Common myeloid progenitor, CD34-positive (primary cell): ENCODE measurements at regions not wholly inside any gene's neighbourhood (a gene's known extent, or its start where the extent isn't known, plus 50 kb on each side); places are given as distances from the start of the nearest gene placed in this dataset.

Experiments used
- CTCF ChIA-PET: fragments of 350-600 bp; sonication (Branson Sonifier 250); formaldehyde crosslinking; loops from one replicate; lab custom pipeline; 2021; ENCODE audit warnings: antibody characterized with exemption; lab: Charles Lee
- POLR2A ChIA-PET: fragments of 350-600 bp; sonication (Branson Sonifier 250); formaldehyde crosslinking; loops from one replicate; lab custom pipeline; 2021; ENCODE audit warnings: antibody characterized with exemption; lab: Charles Lee
- DNase-seq, 3 donors: peaks; one replicate each; pipeline versions ENCODE4 v3.0.0 to v3.0.0-alpha.2; 2013
- H3K27ac ChIP-seq, 2 experiments: 1 replicate in 1 of 2; 2 replicates in 1 of 2; pipeline ENCODE4 v1.7.0; 2013; ENCODE audit warnings: inconsistent platforms in 2 of 2, low read length in 2 of 2, mild to moderate bottlenecking in 2 of 2, low read depth in 1 of 2, moderate library complexity in 1 of 2; ENCODE audit not compliant: severe bottlenecking in 2 of 2, insufficient read depth in 1 of 2, poor library complexity in 1 of 2
- H3K27me3 ChIP-seq, 5 experiments: replicated peaks in 2 of 5; 1 replicate in 3 of 5; 2 replicates in 2 of 5; pipeline versions ENCODE4 v1.6.1 to v1.7.0; 2013; ENCODE audit warnings: low read length in 4 of 5, mild to moderate bottlenecking in 2 of 5, moderate library complexity in 2 of 5, inconsistent platforms in 1 of 5; ENCODE audit not compliant: insufficient read depth in 5 of 5, control insufficient read depth in 4 of 5
- H3K36me3 ChIP-seq, 4 experiments: 1 replicate in 2 of 4; 2 replicates in 2 of 4; pipeline versions ENCODE4 v1.6.1 to v1.7.0; 2013; ENCODE audit warnings: low read length in 3 of 4, control low read depth in 1 of 4, mild to moderate bottlenecking in 1 of 4; ENCODE audit not compliant: control insufficient read depth in 4 of 4, insufficient read depth in 4 of 4
- H3K4me1 ChIP-seq, 4 experiments: 1 replicate in 3 of 4; 2 replicates in 1 of 4; pipeline versions ENCODE4 v1.6.1 to v1.7.1; 2013; ENCODE audit warnings: low read length in 3 of 4, mild to moderate bottlenecking in 3 of 4, control low read depth in 1 of 4, inconsistent platforms in 1 of 4, moderate library complexity in 1 of 4; ENCODE audit not compliant: control insufficient read depth in 4 of 4, insufficient read depth in 4 of 4; ENCODE audit errors: control extremely low read depth in 1 of 4
- H3K4me3 ChIP-seq, 7 experiments: 1 replicate in 4 of 7; 2 replicates in 3 of 7; pipeline versions ENCODE4 v1.5.1 to v1.7.0; 2013; ENCODE audit warnings: mild to moderate bottlenecking in 7 of 7, low read length in 6 of 7, moderate library complexity in 6 of 7, inconsistent platforms in 2 of 7, low read depth in 2 of 7, control low read depth in 1 of 7; ENCODE audit not compliant: insufficient read depth in 4 of 7, control insufficient read depth in 1 of 7; ENCODE audit errors: extremely low read depth in 1 of 7
- H3K9me3 ChIP-seq, 5 experiments: 1 replicate in 4 of 5; 2 replicates in 1 of 5; pipeline versions ENCODE4 v1.6.1 to v1.7.1; 2013; ENCODE audit warnings: low read length in 4 of 5, mild to moderate bottlenecking in 2 of 5, inconsistent platforms in 1 of 5, low read depth in 1 of 5, moderate library complexity in 1 of 5; ENCODE audit not compliant: control insufficient read depth in 4 of 5, insufficient read depth in 2 of 5; ENCODE audit errors: control extremely low read depth in 1 of 5
- WGBS: methylation state at CpG from one replicate; pipeline ENCODE4 v1.1.5; 2013; ENCODE audit not compliant: insufficient coverage; 5-methylcytosine and 5-hydroxymethylcytosine counted together

DNA sequence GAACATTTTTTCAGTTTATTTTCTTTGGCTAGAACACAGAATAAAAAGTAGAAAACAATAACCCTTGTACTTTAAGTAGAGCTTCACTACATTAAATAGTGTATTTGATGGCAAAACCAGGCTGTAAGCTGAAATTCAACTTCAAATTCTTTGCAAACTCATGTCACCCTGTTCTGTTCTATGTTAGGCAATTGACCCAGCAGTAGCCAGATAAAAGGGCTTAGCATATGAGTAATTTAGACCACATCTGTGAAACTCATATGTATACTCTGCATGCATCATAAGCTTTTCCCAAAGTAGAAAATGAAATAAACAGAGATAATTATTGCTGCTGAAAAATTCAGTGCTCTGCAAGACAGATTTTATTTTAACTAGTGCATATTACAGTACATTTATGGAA, 150.2 kb downstream of the GNAI1 start:
- H3K36me3 ChIP-seq: no peaks in the 10 kb centered on the region

DNA sequence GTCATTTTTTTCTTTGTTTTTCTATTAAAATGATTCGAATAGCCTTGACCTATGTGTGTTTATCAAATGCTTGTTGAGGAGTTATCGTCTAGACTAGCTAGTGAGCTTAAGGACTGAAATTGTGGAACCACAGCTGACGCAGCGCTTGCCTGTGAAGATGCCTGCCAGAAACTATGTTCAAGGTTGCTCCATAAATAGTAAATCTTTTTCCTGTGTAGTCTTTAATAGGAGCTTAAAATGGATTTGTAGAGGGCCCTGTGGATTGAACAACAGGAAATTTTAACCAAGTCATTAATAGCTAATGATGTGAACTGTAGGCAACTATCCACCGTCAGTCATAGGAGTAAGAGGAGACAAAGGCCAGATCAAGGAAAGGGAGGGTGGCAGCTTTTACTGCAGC, 145.1 kb downstream of the GNAI1 start:
- Histone ChIP-seq H3K36me3 (no peaks in the 10 kb centered on the region), H3K4me1 (no peaks in the 10 kb centered on the region), H3K9me3 (no peaks in the 10 kb centered on the region), H3K27me3 (no peaks in the 10 kb centered on the region), H3K4me3 (no peak overlapping the region), H3K27ac (no peak overlapping the region)
- WGBS: 100% methylated on average over 5 of the region's 5 CpGs
- no peak for DNase-seq
- ChIA-PET CTCF (interaction anchor here (1.2 kb wide), 1 partner anchor 233 kb away, joined by 3 read pairs; no protein-coding TSS in a partner anchor), POLR2A (interaction anchor here (0.6 kb wide), 1 partner anchor 138 kb away, joined by 3 read pairs; no protein-coding TSS in a partner anchor)

More for the DNA sequence above, 150.2 kb downstream of the GNAI1 start:
- H3K27ac ChIP-seq: no peak overlapping the region
- CTCF ChIA-PET: interaction anchor here (2.2 kb wide), 1 partner anchor 10 kb away, joined by 6 read pairs; no protein-coding TSS in a partner anchor
- H3K9me3 ChIP-seq: peaks cover 0 to 1% (median 0%) of the 10 kb centered on the region in 5 experiments
- DNase-seq: no peak
- H3K4me1 ChIP-seq: peaks cover 0 to 15% (median 7%) of the 10 kb centered on the region in 4 experiments
- POLR2A ChIA-PET: no interaction called here
- no peaks in the 10 kb centered on the region for H3K27me3 ChIP-seq
- H3K4me3 ChIP-seq: no peak overlapping the region

DNA sequence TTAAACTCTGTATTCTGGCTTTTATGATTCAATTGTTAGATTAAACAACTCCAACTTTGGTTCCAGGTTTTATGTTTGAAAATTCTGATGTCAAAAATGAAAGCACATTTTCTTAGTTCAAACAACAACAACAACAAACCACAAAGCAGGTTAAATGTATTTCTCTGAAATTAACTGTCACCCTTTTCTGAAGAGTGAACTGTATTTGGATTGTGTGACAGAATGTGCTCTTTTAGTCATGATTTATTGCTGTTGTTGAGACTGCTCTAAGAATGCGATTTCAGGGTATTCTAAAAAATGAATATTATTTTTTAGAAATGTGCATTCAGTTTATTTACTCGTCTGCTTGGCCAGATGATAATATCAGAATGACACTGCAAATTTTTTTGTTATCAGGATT, 144.1 kb downstream of the GNAI1 start:
- no CpG with 5 or more reads among the region's 2 CpGs for WGBS
- no peaks in the 10 kb centered on the region for H3K36me3 ChIP-seq
- no peak overlapping the region for H3K27ac ChIP-seq
- no peak overlapping the region for H3K4me3 ChIP-seq
- no peaks in the 10 kb centered on the region for H3K4me1 ChIP-seq
- POLR2A ChIA-PET: no interaction called here
- no peaks in the 10 kb centered on the region for H3K27me3 ChIP-seq
- DNase-seq: peak in 1 of 3 donors; percentile 9
- H3K9me3 ChIP-seq: no peaks in the 10 kb centered on the region
- CTCF ChIA-PET: interaction anchor here (1.2 kb wide), 1 partner anchor 232 kb away, joined by 3 read pairs; no protein-coding TSS in a partner anchor

- peak in 1 of 3 donors; percentile 4 for DNase-seq
- ChIA-PET CTCF (interaction anchor here (1.1 kb wide), 1 partner anchor 189 kb away, joined by 3 read pairs; no protein-coding TSS in a partner anchor), POLR2A (no interaction called here)
- no peak overlapping the region for H3K27ac ChIP-seq
- no peaks in the 10 kb centered on the region for H3K4me1 ChIP-seq
- 60% methylated on average over 1 of the region's 6 CpGs for WGBS
- no peaks in the 10 kb centered on the region for H3K9me3 ChIP-seq
- no peaks in the 10 kb centered on the region for H3K27me3 ChIP-seq
- no peaks in the 10 kb centered on the region for H3K36me3 ChIP-seq
- no peak overlapping the region for H3K4me3 ChIP-seq
Measured at GRCh38 chr7:80277434-80278427, 143.1 kb downstream of the GNAI1 start.
